ENCODE measurements at regions not wholly inside any gene's neighbourhood (a gene's known extent, or its start where the extent isn't known, plus 50 kb on each side); places are given as distances from the start of the nearest gene placed in this dataset.

DNA sequence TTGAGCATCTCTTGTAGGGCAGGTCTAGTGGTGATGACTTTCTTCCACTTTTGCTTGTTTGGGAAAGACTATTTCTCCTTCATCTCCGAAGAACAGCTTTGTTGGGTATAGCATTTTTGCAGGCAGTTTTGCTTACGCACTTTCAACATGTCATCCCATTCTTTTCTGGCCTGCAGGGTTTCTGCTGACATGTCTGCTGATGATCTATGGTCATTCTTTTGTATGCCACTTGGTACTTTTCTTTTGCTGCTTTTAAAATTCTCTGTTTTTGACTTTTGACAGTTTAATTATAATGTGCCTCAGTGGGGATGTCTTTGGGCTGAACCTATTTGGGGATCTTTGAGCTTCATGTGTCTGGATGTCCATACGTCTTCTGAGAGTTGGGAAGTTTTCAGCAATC lies 78.2 kb downstream of the PTHLH start:
- Histone ChIP-seq H3K9me3 (ENCODE audit: control insufficient read depth, insufficient read depth, low read length) (no peaks in the 10 kb centered on the region), H3K27ac (ENCODE audit: low read depth, low read length) (no peak overlapping the region), H3K36me3 (ENCODE audit: control insufficient read depth, insufficient read depth, low read length) (no peaks in the 10 kb centered on the region), H3K27me3 (ENCODE audit: control insufficient read depth, insufficient read depth, low read length) (no peaks in the 10 kb centered on the region), H3K9ac (ENCODE audit: low read depth, low read length) (no peak overlapping the region), H3K4me3 (ENCODE audit: low read depth, low read length) (no peak overlapping the region), H3K4me1 (ENCODE audit: control insufficient read depth, insufficient read depth, low read length) (no peaks in the 10 kb centered on the region)

GRCh38 chr12:27879708-27880107 lies 92.8 kb downstream of the PTHLH start:
- no peaks in the 10 kb centered on the region for H3K27me3 ChIP-seq (ENCODE audit: control insufficient read depth, insufficient read depth, low read length)
- no peaks in the 10 kb centered on the region for H3K36me3 ChIP-seq (ENCODE audit: control insufficient read depth, insufficient read depth, low read length)
- H3K9me3 ChIP-seq (ENCODE audit: control insufficient read depth, insufficient read depth, low read length) = no peaks in the 10 kb centered on the region
- no peak overlapping the region for H3K9ac ChIP-seq (ENCODE audit: low read depth, low read length)
- H3K4me1 ChIP-seq (ENCODE audit: control insufficient read depth, insufficient read depth, low read length) = no peaks in the 10 kb centered on the region
- no peak overlapping the region for H3K27ac ChIP-seq (ENCODE audit: low read depth, low read length)
- H3K4me3 ChIP-seq (ENCODE audit: low read depth, low read length) = no peak overlapping the region

DNA sequence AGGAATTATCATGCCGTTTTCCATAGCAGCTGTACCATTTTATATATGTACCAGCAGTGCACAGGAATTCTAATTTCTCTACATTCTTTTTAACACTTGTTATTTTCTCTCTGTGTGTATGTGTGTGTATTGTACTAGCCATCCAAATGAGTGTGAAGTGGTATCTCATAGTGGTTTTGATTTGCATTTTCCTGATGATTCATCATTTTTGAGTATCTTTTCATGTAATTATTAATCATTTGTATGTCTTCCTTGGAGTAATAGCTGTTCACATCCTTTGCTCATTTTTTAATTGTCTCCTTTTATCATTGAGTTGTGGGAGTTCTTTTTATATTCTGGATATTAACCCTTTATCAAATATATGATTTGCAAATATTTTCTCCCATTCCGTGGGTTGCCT lies 95.6 kb upstream of the MANSC4 start:
- H3K4me3 ChIP-seq (ENCODE audit: low read depth, low read length) = no peak overlapping the region
- no peak overlapping the region for H3K27ac ChIP-seq (ENCODE audit: low read depth, low read length)
- H3K9ac ChIP-seq (ENCODE audit: low read depth, low read length) = no peak overlapping the region
- H3K4me1 ChIP-seq (ENCODE audit: control insufficient read depth, insufficient read depth, low read length) = no peaks in the 10 kb centered on the region
- H3K36me3 ChIP-seq (ENCODE audit: control insufficient read depth, insufficient read depth, low read length) = no peaks in the 10 kb centered on the region
- H3K27me3 ChIP-seq (ENCODE audit: control insufficient read depth, insufficient read depth, low read length) = no peaks in the 10 kb centered on the region
- H3K9me3 ChIP-seq (ENCODE audit: control insufficient read depth, insufficient read depth, low read length) = no peaks in the 10 kb centered on the region; the same call in 1 of the 2 replicates

DNA sequence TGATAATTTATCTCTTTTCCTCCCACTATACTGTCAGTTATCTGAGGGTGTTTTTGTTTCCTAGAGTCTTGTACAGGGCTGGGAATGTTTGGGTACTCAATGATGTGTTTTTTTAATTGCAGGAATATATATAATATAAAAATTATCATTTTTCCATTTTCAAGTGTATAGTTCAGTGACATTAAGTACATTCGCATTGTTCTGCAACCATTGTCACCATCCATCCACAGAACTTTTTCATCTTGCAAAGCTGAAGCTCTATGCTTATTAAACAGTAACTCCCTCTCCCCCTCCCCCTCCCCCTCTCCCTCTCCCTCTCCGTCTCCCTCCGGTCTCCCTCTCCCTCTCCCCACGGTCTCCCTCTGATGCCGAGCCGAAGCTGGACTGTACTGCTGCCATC lies 93.0 kb upstream of the MANSC4 start:
- Histone ChIP-seq H3K9me3 (ENCODE audit: control insufficient read depth, insufficient read depth, low read length) (no peaks in the 10 kb centered on the region; the same call in 1 of the 2 replicates), H3K9ac (ENCODE audit: low read depth, low read length) (no peak overlapping the region), H3K27ac (ENCODE audit: low read depth, low read length) (no peak overlapping the region), H3K36me3 (ENCODE audit: control insufficient read depth, insufficient read depth, low read length) (no peaks in the 10 kb centered on the region), H3K4me1 (ENCODE audit: control insufficient read depth, insufficient read depth, low read length) (no peaks in the 10 kb centered on the region), H3K27me3 (ENCODE audit: control insufficient read depth, insufficient read depth, low read length) (no peaks in the 10 kb centered on the region), H3K4me3 (ENCODE audit: low read depth, low read length) (no peak overlapping the region)

- H3K9ac ChIP-seq (ENCODE audit: low read depth, low read length) = no peak overlapping the region
- H3K27ac ChIP-seq (ENCODE audit: low read depth, low read length) = no peak overlapping the region
- H3K9me3 ChIP-seq (ENCODE audit: control insufficient read depth, insufficient read depth, low read length) = no peaks in the 10 kb centered on the region; the same call in 1 of the 2 replicates
- H3K27me3 ChIP-seq (ENCODE audit: control insufficient read depth, insufficient read depth, low read length) = no peaks in the 10 kb centered on the region
- no peak overlapping the region for H3K4me3 ChIP-seq (ENCODE audit: low read depth, low read length)
- H3K4me1 ChIP-seq (ENCODE audit: control insufficient read depth, insufficient read depth, low read length) = no peaks in the 10 kb centered on the region
- no peaks in the 10 kb centered on the region for H3K36me3 ChIP-seq (ENCODE audit: control insufficient read depth, insufficient read depth, low read length)
Observed at GRCh38 chr12:27871946-27872345, 91.9 kb upstream of the MANSC4 start.

GRCh38 chr12:27870939-27871338 lies 90.9 kb upstream of the MANSC4 start:
- H3K36me3 ChIP-seq (ENCODE audit: control insufficient read depth, insufficient read depth, low read length) = no peaks in the 10 kb centered on the region
- no peak overlapping the region for H3K4me3 ChIP-seq (ENCODE audit: low read depth, low read length)
- H3K27me3 ChIP-seq (ENCODE audit: control insufficient read depth, insufficient read depth, low read length) = no peaks in the 10 kb centered on the region
- H3K27ac ChIP-seq (ENCODE audit: low read depth, low read length) = no peak overlapping the region
- no peaks in the 10 kb centered on the region for H3K4me1 ChIP-seq (ENCODE audit: control insufficient read depth, insufficient read depth, low read length)
- no peak overlapping the region for H3K9ac ChIP-seq (ENCODE audit: low read depth, low read length)
- H3K9me3 ChIP-seq (ENCODE audit: control insufficient read depth, insufficient read depth, low read length) = no peaks in the 10 kb centered on the region; the same call in 1 of the 2 replicates

DNA sequence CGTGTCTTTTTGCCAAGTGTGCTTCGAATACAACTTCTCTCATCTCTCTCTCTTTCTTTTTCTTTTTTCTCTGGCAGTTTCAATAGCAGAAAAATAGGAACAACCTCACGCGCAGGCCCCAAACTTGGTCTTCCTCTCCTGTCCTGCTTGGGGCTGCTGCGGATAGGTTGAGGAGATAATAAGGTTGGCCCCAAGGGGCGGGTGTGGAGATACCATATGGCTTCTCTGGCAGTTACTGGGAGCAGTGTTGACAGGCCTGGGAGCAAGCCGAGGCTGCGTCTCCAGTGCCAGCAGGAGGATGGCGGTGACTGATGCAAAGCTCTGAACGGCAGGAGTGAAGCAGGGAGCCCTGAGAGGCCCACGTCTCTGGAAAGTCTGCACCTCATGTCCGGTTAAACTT lies 89.5 kb upstream of the MANSC4 start:
- H3K36me3 ChIP-seq (ENCODE audit: control insufficient read depth, insufficient read depth, low read length) = no peaks in the 10 kb centered on the region
- no peak overlapping the region for H3K4me3 ChIP-seq (ENCODE audit: low read depth, low read length)
- H3K9me3 ChIP-seq (ENCODE audit: control insufficient read depth, insufficient read depth, low read length) = no peaks in the 10 kb centered on the region; the same call in 1 of the 2 replicates
- no peak overlapping the region for H3K9ac ChIP-seq (ENCODE audit: low read depth, low read length)
- no peaks in the 10 kb centered on the region for H3K4me1 ChIP-seq (ENCODE audit: control insufficient read depth, insufficient read depth, low read length)
- H3K27me3 ChIP-seq (ENCODE audit: control insufficient read depth, insufficient read depth, low read length) = no peaks in the 10 kb centered on the region
- H3K27ac ChIP-seq (ENCODE audit: low read depth, low read length) = no peak overlapping the region

GRCh38 chr12:27868139-27868538 lies 88.1 kb upstream of the MANSC4 start:
- no peak overlapping the region for H3K9ac ChIP-seq (ENCODE audit: low read depth, low read length)
- no peaks in the 10 kb centered on the region for H3K9me3 ChIP-seq (ENCODE audit: control insufficient read depth, insufficient read depth, low read length)
- no peak overlapping the region for H3K4me3 ChIP-seq (ENCODE audit: low read depth, low read length)
- no peaks in the 10 kb centered on the region for H3K4me1 ChIP-seq (ENCODE audit: control insufficient read depth, insufficient read depth, low read length)
- no peaks in the 10 kb centered on the region for H3K27me3 ChIP-seq (ENCODE audit: control insufficient read depth, insufficient read depth, low read length)
- H3K36me3 ChIP-seq (ENCODE audit: control insufficient read depth, insufficient read depth, low read length) = no peaks in the 10 kb centered on the region
- no peak overlapping the region for H3K27ac ChIP-seq (ENCODE audit: low read depth, low read length)

DNA sequence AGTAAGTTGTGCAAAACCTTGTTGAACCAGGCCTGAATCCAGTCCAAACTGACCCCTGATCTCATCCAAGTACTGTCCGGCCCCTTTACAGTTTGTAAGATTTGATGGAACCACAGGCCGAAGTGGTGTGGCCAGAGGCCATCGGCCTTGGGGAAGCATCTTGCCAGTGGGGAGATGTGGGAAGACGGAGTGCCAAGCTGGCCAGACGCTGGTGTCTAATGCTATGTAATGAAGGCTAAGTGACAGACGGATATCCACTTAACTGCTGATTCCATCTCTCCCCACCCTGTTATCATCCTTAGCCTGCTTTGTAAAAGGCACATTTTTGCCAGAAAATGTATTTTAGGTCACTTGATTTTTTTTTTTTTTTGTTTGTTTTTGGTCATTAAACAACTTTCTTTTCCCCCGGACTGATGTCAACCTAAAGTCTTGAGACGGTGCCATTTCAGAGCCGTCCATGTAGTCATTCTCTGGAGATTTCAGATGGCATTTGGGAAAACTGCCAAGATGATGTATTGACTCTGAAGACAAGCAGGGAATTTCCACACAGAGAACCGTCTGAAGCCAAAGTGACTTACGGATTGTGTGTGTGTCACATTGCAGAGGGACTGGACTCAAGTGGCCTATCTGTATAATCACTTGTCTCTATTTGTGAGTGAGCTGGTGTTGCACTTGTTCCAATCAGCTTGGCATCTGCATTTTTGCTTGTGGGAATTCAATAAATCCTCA lies 86.5 kb upstream of the MANSC4 start:
- Histone ChIP-seq H3K27ac (ENCODE audit: low read depth, low read length) (no peak overlapping the region), H3K9ac (ENCODE audit: low read depth, low read length) (no peak overlapping the region), H3K27me3 (ENCODE audit: control insufficient read depth, insufficient read depth, low read length) (no peaks in the 10 kb centered on the region), H3K9me3 (ENCODE audit: control insufficient read depth, insufficient read depth, low read length) (no peaks in the 10 kb centered on the region), H3K4me3 (ENCODE audit: low read depth, low read length) (no peak overlapping the region), H3K4me1 (ENCODE audit: control insufficient read depth, insufficient read depth, low read length) (no peaks in the 10 kb centered on the region), H3K36me3 (ENCODE audit: control insufficient read depth, insufficient read depth, low read length) (no peaks in the 10 kb centered on the region)

- Histone ChIP-seq H3K27ac (ENCODE audit: low read depth, low read length) (no peak overlapping the region), H3K36me3 (ENCODE audit: control insufficient read depth, insufficient read depth, low read length) (no peaks in the 10 kb centered on the region)
Observed at GRCh38 chr12:27865421-27865820, 85.4 kb upstream of the MANSC4 start.

GRCh38 chr12:27864521-27864920 lies 84.5 kb upstream of the MANSC4 start:
- no peak overlapping the region for H3K27ac ChIP-seq (ENCODE audit: low read depth, low read length)
- H3K9ac ChIP-seq (ENCODE audit: low read depth, low read length) = no peak overlapping the region
- no peaks in the 10 kb centered on the region for H3K27me3 ChIP-seq (ENCODE audit: control insufficient read depth, insufficient read depth, low read length)

More at GRCh38 chr12:27865421-27865820, 85.4 kb upstream of the MANSC4 start:
- H3K27me3 ChIP-seq (ENCODE audit: control insufficient read depth, insufficient read depth, low read length) = no peaks in the 10 kb centered on the region
- H3K9ac ChIP-seq (ENCODE audit: low read depth, low read length) = no peak overlapping the region
- no peak overlapping the region for H3K4me3 ChIP-seq (ENCODE audit: low read depth, low read length)
- H3K9me3 ChIP-seq (ENCODE audit: control insufficient read depth, insufficient read depth, low read length) = no peaks in the 10 kb centered on the region
- H3K4me1 ChIP-seq (ENCODE audit: control insufficient read depth, insufficient read depth, low read length) = no peaks in the 10 kb centered on the region

More at GRCh38 chr12:27864521-27864920, 84.5 kb upstream of the MANSC4 start:
- Histone ChIP-seq H3K9me3 (ENCODE audit: control insufficient read depth, insufficient read depth, low read length) (no peaks in the 10 kb centered on the region), H3K36me3 (ENCODE audit: control insufficient read depth, insufficient read depth, low read length) (no peaks in the 10 kb centered on the region), H3K4me1 (ENCODE audit: control insufficient read depth, insufficient read depth, low read length) (no peaks in the 10 kb centered on the region), H3K4me3 (ENCODE audit: low read depth, low read length) (no peak overlapping the region)

Measured in HUES48 (cell line).